ENCODE measurements at regions not wholly inside any gene's neighbourhood (a gene's known extent, or its start where the extent isn't known, plus 50 kb on each side); places are given as distances from the start of the nearest gene placed in this dataset.
"Not testable (repeated sequence)": the region's sequence is repeated elsewhere in the genome, so short reads cannot be mapped to it uniquely, and the experiment has no call there.

- no peak for DNase-seq (ENCODE audit: low spot score)
- intact Hi-C loops (cut with DNase I), result no loop called here
Measured at GRCh38 chr9:30630459-30630858, 1754.0 kb upstream of the ACO1 start.

- DNase-seq (ENCODE audit: low spot score); intact Hi-C loops (cut with DNase I): not testable (repeated sequence)
Measured at GRCh38 chr9:30646639-30647038, 1737.8 kb upstream of the ACO1 start.

GRCh38 chr9:30661925-30662324, 1722.5 kb upstream of the ACO1 start:
- intact Hi-C loops (cut with DNase I), result no loop called here
- DNase-seq (ENCODE audit: low spot score), result no peak

- intact Hi-C loops (cut with DNase I), result no loop called here
Measured at GRCh38 chr9:30670805-30671562, 1713.5 kb upstream of the ACO1 start.

GRCh38 chr9:30673132-30673531, 1711.3 kb upstream of the ACO1 start:
- no peak for DNase-seq (ENCODE audit: low spot score)
- intact Hi-C loops (cut with DNase I), result no loop called here

More at GRCh38 chr9:30670805-30671562, 1713.5 kb upstream of the ACO1 start:
- DNase-seq (ENCODE audit: low spot score), result no peak

- intact Hi-C loops (cut with DNase I), result no loop called here
- DNase-seq (ENCODE audit: low spot score), result no peak
Measured at GRCh38 chr9:30676651-30677050, 1707.8 kb upstream of the ACO1 start.

- DNase-seq (ENCODE audit: low spot score), result no peak
- intact Hi-C loops (cut with DNase I), result no loop called here
Measured at GRCh38 chr9:30677221-30677620, 1707.2 kb upstream of the ACO1 start.

GRCh38 chr9:30688801-30689200, 1695.6 kb upstream of the ACO1 start:
- DNase-seq (ENCODE audit: low spot score), result no peak
- intact Hi-C loops (cut with DNase I), result no loop called here

- intact Hi-C loops (cut with DNase I), result no loop called here
- DNase-seq (ENCODE audit: low spot score), result no peak
Measured at GRCh38 chr9:30697958-30698357, 1686.5 kb upstream of the ACO1 start.

GRCh38 chr9:30711591-30711990, 1672.9 kb upstream of the ACO1 start:
- DNase-seq (ENCODE audit: low spot score), result no peak
- intact Hi-C loops (cut with DNase I), result no loop called here

GRCh38 chr9:30713243-30713642, 1671.2 kb upstream of the ACO1 start:
- intact Hi-C loops (cut with DNase I), result no loop called here
- DNase-seq (ENCODE audit: low spot score), result no peak

- intact Hi-C loops (cut with DNase I), result no loop called here
- DNase-seq (ENCODE audit: low spot score), result no peak
Measured at GRCh38 chr9:30714389-30714788, 1670.1 kb upstream of the ACO1 start.

- no peak for DNase-seq (ENCODE audit: low spot score)
- intact Hi-C loops (cut with DNase I), result no loop called here
Measured at GRCh38 chr9:30718483-30718882, 1666.0 kb upstream of the ACO1 start.

- intact Hi-C loops (cut with DNase I), result no loop called here
- DNase-seq (ENCODE audit: low spot score), result no peak
Measured at GRCh38 chr9:30722065-30722464, 1662.4 kb upstream of the ACO1 start.

- intact Hi-C loops (cut with DNase I), result no loop called here
Measured at GRCh38 chr9:30723656-30724055, 1660.8 kb upstream of the ACO1 start.

GRCh38 chr9:30732060-30732459, 1652.4 kb upstream of the ACO1 start:
- intact Hi-C loops (cut with DNase I), result no loop called here

More at GRCh38 chr9:30723656-30724055, 1660.8 kb upstream of the ACO1 start:
- DNase-seq (ENCODE audit: low spot score), result no peak

GRCh38 chr9:30744871-30745270, 1639.6 kb upstream of the ACO1 start:
- intact Hi-C loops (cut with DNase I), result no loop called here
- no peak for DNase-seq (ENCODE audit: low spot score)

More at GRCh38 chr9:30732060-30732459, 1652.4 kb upstream of the ACO1 start:
- no peak for DNase-seq (ENCODE audit: low spot score)

- intact Hi-C loops (cut with DNase I), result no loop called here
- no peak for DNase-seq (ENCODE audit: low spot score)
Measured at GRCh38 chr9:30746589-30746988, 1637.9 kb upstream of the ACO1 start.

GRCh38 chr9:30757723-30758122, 1626.7 kb upstream of the ACO1 start:
- intact Hi-C loops (cut with DNase I), result no loop called here
- no peak for DNase-seq (ENCODE audit: low spot score)

GRCh38 chr9:30758726-30759446, 1625.6 kb upstream of the ACO1 start:
- peak; percentile 71 for DNase-seq (ENCODE audit: low spot score)
- intact Hi-C loops (cut with DNase I), result no loop called here

GRCh38 chr9:30765318-30765717, 1619.1 kb upstream of the ACO1 start:
- DNase-seq (ENCODE audit: low spot score), result no peak
- intact Hi-C loops (cut with DNase I), result no loop called here

Measured in posterior vena cava (tissue), 2 donors.